T-cell (primary cell): ENCODE measurements at regions not wholly inside any gene's neighbourhood (a gene's known extent, or its start where the extent isn't known, plus 50 kb on each side); places are given as distances from the start of the nearest gene placed in this dataset.

ENCODE experiments used
- ATAC-seq, 4 experiments: fragments of 200-7000 bp in 3 of 4; fragments of 150-1000 bp in 1 of 4; cut with Tn5 transposase; replicated peaks in 1 of 4; 1 replicate in 3 of 4; 2 replicates in 1 of 4; pipeline ENCODE4 v1.10.0; 2021; ENCODE audit warnings: moderate library complexity in 3 of 4, mild to moderate bottlenecking in 2 of 4, moderate number of reproducible peaks in 1 of 4
- CTCF ChIA-PET, 2 donors: fragments of 300-600 bp; sonication (Branson Sonifier 250); formaldehyde crosslinking; loops; one replicate each; lab custom pipeline; 2022; ENCODE audit warnings: antibody characterized with exemption in 2 of 2; lab: Charles Lee
- POLR2A ChIA-PET, 2 donors: fragments of 300-600 bp; sonication (Branson Sonifier 250); formaldehyde crosslinking; loops; one replicate each; lab custom pipeline; 2022; ENCODE audit warnings: antibody characterized with exemption in 2 of 2; lab: Charles Lee
- DNase-seq, 35 experiments: peaks; one replicate each; pipeline versions ENCODE4 v3.0.0 to v3.0.0-alpha.2; 2013 to 2023
- H3K27ac ChIP-seq: one replicate; pipeline ENCODE4 v1.5.1; 2013; ENCODE audit warnings: low read length
- H3K27me3 ChIP-seq, 2 experiments: replicated peaks in 1 of 2; 1 replicate in 1 of 2; 2 replicates in 1 of 2; pipeline versions ENCODE4 v1.6.1 to v1.7.0; 2013; ENCODE audit warnings: low read length in 1 of 2, mixed read lengths in 1 of 2; ENCODE audit not compliant: control insufficient read depth in 2 of 2, insufficient read depth in 2 of 2; ENCODE audit errors: extremely low read depth in 1 of 2
- H3K36me3 ChIP-seq, 2 donors: 1 replicate in 1 of 2; 2 replicates in 1 of 2; pipeline versions ENCODE4 v1.6.1 to v1.7.0; 2013; ENCODE audit warnings: low read length in 1 of 2; ENCODE audit not compliant: control insufficient read depth in 2 of 2, insufficient read depth in 1 of 2; ENCODE audit errors: extremely low read depth in 1 of 2
- H3K4me1 ChIP-seq, 2 experiments: 1 replicate in 1 of 2; 2 replicates in 1 of 2; pipeline versions ENCODE4 v1.6.1 to v1.7.0; 2013; ENCODE audit warnings: low read length in 2 of 2, mixed read lengths in 1 of 2; ENCODE audit not compliant: insufficient read depth in 2 of 2, control insufficient read depth in 1 of 2; ENCODE audit errors: extremely low read depth in 1 of 2
- H3K4me3 ChIP-seq, 2 donors: 1 replicate in 1 of 2; 2 replicates in 1 of 2; pipeline versions ENCODE4 v1.5.1 to v1.7.0; 2013; ENCODE audit warnings: mild to moderate bottlenecking in 2 of 2, low read length in 1 of 2, moderate library complexity in 1 of 2; ENCODE audit not compliant: control insufficient read depth in 1 of 2; ENCODE audit errors: extremely low read depth in 1 of 2
- H3K9me3 ChIP-seq: 2 replicates; pipeline ENCODE4 v1.7.0; 2013
- H3K27ac Mint-ChIP-seq, 2 donors: one replicate each; pipeline ENCODE4 v1.8.0; 2020 to 2021; ENCODE audit warnings: mild to moderate bottlenecking in 2 of 2, mixed read lengths in 2 of 2
- H3K27me3 Mint-ChIP-seq, 2 donors: one replicate each; pipeline ENCODE4 v1.8.0; 2021 to 2022; ENCODE audit warnings: mixed read lengths in 2 of 2
- H3K36me3 Mint-ChIP-seq: one replicate; pipeline ENCODE4 v1.8.0; 2021; ENCODE audit warnings: mixed read lengths
- H3K4me1 Mint-ChIP-seq, 3 donors: one replicate each; pipeline ENCODE4 v1.8.0; 2020 to 2022; ENCODE audit warnings: mixed read lengths in 3 of 3, mild to moderate bottlenecking in 1 of 3
- H3K4me3 Mint-ChIP-seq, 3 donors: one replicate each; pipeline ENCODE4 v1.8.0; 2020 to 2022; ENCODE audit warnings: mild to moderate bottlenecking in 3 of 3, mixed read lengths in 3 of 3, moderate library complexity in 3 of 3
- H3K9me3 Mint-ChIP-seq, 3 donors: one replicate each; pipeline ENCODE4 v1.8.0; 2020 to 2022; ENCODE audit warnings: mixed read lengths in 3 of 3
- WGBS: methylation state at CpG from one replicate; pipeline ENCODE4 v1.1.5; 2013; ENCODE audit warnings: missing lambda C conversion rate; ENCODE audit not compliant: insufficient coverage; 5-methylcytosine and 5-hydroxymethylcytosine counted together

GRCh38 chr12:14280921-14281320 lies 84.6 kb upstream of the ATF7IP start:
- Mint-ChIP-seq H3K27ac (no peak overlapping the region), H3K4me3 (no peak overlapping the region), H3K9me3 (peaks cover 0 to 6% (median 4%) of the 10 kb centered on the region in 3 donors), H3K4me1 (peaks cover 0 to 9% (median 1%) of the 10 kb centered on the region in 3 donors), H3K27me3 (no peaks in the 10 kb centered on the region), H3K36me3 (no peaks in the 10 kb centered on the region)
- H3K36me3 ChIP-seq, result no peaks in the 10 kb centered on the region
- H3K4me3 ChIP-seq, result no peak overlapping the region
- 100% methylated on average over 3 of the region's 5 CpGs for WGBS
- ATAC-seq (no peak), DNase-seq (no peak)
- no peak overlapping the region for H3K27ac ChIP-seq
- H3K27me3 ChIP-seq, result no peaks in the 10 kb centered on the region
- H3K4me1 ChIP-seq, result no peaks in the 10 kb centered on the region
- H3K9me3 ChIP-seq, result no peaks in the 10 kb centered on the region
- POLR2A ChIA-PET, result no interaction called here
- CTCF ChIA-PET, result no interaction called here

DNA sequence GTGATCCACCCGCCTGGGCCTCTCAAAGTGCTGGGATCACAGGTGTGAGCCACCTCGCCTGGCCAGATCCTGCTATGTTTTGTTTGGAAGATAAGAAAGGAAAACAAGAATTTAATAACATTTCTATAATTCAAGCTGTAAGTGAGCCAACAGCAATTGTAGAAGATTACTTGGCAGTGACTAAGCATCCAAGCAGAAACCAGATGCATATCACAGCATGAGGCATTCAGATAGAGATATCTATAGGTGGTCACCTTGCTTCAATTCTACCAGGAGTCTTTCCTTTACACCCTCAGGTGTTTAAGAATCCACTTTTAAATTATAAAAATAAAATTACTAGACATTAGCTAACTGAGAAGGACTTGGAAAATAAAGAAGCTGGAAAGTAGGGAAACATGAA lies 83.9 kb upstream of the ATF7IP start:
- peaks cover 0 to 6% (median 4%) of the 10 kb centered on the region in 3 donors for H3K9me3 Mint-ChIP-seq
- H3K27me3 ChIP-seq, result no peaks in the 10 kb centered on the region
- no peak for DNase-seq
- H3K27ac Mint-ChIP-seq, result no peak overlapping the region
- no peak for ATAC-seq
- no CpG with 5 or more reads among the region's 2 CpGs for WGBS
- ChIA-PET POLR2A (no interaction called here), CTCF (interaction anchor here in 1 of 2 donors (0.6 kb wide), 1 partner anchor 348 kb away, joined by 3 read pairs; no protein-coding TSS in a partner anchor)
- H3K4me3 Mint-ChIP-seq, result no peak overlapping the region
- H3K27me3 Mint-ChIP-seq, result no peaks in the 10 kb centered on the region
- H3K4me1 Mint-ChIP-seq, result peaks cover 0 to 8% (median 0%) of the 10 kb centered on the region in 3 donors
- H3K27ac ChIP-seq, result no peak overlapping the region
- H3K9me3 ChIP-seq, result no peaks in the 10 kb centered on the region
- no peaks in the 10 kb centered on the region for H3K4me1 ChIP-seq
- H3K36me3 Mint-ChIP-seq, result no peaks in the 10 kb centered on the region
- no peaks in the 10 kb centered on the region for H3K36me3 ChIP-seq
- no peak overlapping the region for H3K4me3 ChIP-seq

GRCh38 chr12:14283489-14284144 lies 81.9 kb upstream of the ATF7IP start:
- H3K36me3 Mint-ChIP-seq, result no peaks in the 10 kb centered on the region
- ATAC-seq (no peak), DNase-seq (no peak)
- Histone ChIP-seq H3K36me3 (no peaks in the 10 kb centered on the region), H3K9me3 (no peaks in the 10 kb centered on the region), H3K27me3 (no peaks in the 10 kb centered on the region), H3K4me3 (no peak overlapping the region), H3K27ac (peak overlapping the region; percentile 6), H3K4me1 (no peaks in the 10 kb centered on the region)
- POLR2A ChIA-PET, result no interaction called here
- no peak overlapping the region for H3K4me3 Mint-ChIP-seq
- H3K27ac Mint-ChIP-seq, result peak overlapping the region in 1 of 2 donors; percentile 26
- no peaks in the 10 kb centered on the region for H3K27me3 Mint-ChIP-seq
- CTCF ChIA-PET, result no interaction called here
- peaks cover 0 to 8% (median 0%) of the 10 kb centered on the region in 3 donors for H3K4me1 Mint-ChIP-seq
- WGBS, result 100% methylated on average over 3 of the region's 6 CpGs
- peaks cover 0 to 6% (median 5%) of the 10 kb centered on the region in 3 donors for H3K9me3 Mint-ChIP-seq

DNA sequence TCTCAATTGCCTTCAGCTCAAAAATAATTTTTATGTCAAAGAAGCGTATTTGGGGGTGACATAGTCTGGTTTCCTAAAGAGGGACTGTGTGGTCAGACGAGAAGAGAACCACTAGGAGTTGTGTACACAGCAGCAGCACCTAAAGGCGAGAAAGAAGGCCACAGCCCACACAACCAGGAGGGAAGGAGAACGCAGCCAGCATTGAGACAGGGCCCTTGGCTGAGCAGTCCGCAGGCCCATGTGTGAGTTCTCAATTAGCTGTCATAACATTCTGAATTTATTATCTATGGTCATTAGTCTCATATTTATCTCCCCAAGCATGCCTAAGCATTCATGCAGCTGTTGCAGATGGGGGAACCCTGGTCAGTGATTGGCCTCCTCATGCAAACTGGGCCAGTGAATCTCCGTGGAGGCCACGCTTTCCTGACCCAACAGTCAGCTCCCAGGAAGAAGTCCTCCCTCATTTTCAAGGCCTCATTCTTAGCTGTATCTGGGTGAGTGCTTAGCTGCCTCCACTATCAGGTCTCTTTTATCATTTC lies 81.2 kb upstream of the ATF7IP start:
- Mint-ChIP-seq H3K27ac (no peak overlapping the region), H3K27me3 (no peaks in the 10 kb centered on the region), H3K9me3 (peaks cover 4 to 10% (median 9%) of the 10 kb centered on the region in 3 donors), H3K36me3 (no peaks in the 10 kb centered on the region), H3K4me1 (peaks cover 0 to 8% (median 0%) of the 10 kb centered on the region in 3 donors), H3K4me3 (no peak overlapping the region)
- ChIA-PET POLR2A (no interaction called here), CTCF (no interaction called here)
- no peaks in the 10 kb centered on the region for H3K27me3 ChIP-seq
- WGBS, result 83% methylated on average over 1 of the region's 7 CpGs
- ATAC-seq (no peak), DNase-seq (no peak)
- H3K4me1 ChIP-seq, result no peaks in the 10 kb centered on the region
- H3K27ac ChIP-seq, result peak overlapping the region; percentile 6
- H3K36me3 ChIP-seq, result no peaks in the 10 kb centered on the region
- H3K9me3 ChIP-seq, result no peaks in the 10 kb centered on the region
- H3K4me3 ChIP-seq, result no peak overlapping the region

- CTCF ChIA-PET, result interaction anchor here in 1 of 2 donors (0.6 kb wide), 1 partner anchor 273 kb away, joined by 3 read pairs; no protein-coding TSS in a partner anchor
- H3K4me1 Mint-ChIP-seq, result peaks cover 3 to 9% (median 7%) of the 10 kb centered on the region in 3 donors
- DNase-seq (no peak), ATAC-seq (no peak)
- no peak overlapping the region for H3K4me3 Mint-ChIP-seq
- no peaks in the 10 kb centered on the region for H3K36me3 Mint-ChIP-seq
- POLR2A ChIA-PET, result no interaction called here
- Histone ChIP-seq H3K27me3 (no peaks in the 10 kb centered on the region), H3K27ac (no peak overlapping the region), H3K36me3 (no peaks in the 10 kb centered on the region), H3K4me3 (no peak overlapping the region), H3K4me1 (no peaks in the 10 kb centered on the region), H3K9me3 (no peaks in the 10 kb centered on the region)
- no peaks in the 10 kb centered on the region for H3K27me3 Mint-ChIP-seq
- H3K9me3 Mint-ChIP-seq, result peaks cover 9 to 17% (median 16%) of the 10 kb centered on the region in 3 donors
- WGBS, result no CpG with 5 or more reads among the region's 1 CpG
- no peak overlapping the region for H3K27ac Mint-ChIP-seq
These were observed 75.9 kb upstream of the ATF7IP start for GRCh38 chr12:14289601-14290000.

DNA sequence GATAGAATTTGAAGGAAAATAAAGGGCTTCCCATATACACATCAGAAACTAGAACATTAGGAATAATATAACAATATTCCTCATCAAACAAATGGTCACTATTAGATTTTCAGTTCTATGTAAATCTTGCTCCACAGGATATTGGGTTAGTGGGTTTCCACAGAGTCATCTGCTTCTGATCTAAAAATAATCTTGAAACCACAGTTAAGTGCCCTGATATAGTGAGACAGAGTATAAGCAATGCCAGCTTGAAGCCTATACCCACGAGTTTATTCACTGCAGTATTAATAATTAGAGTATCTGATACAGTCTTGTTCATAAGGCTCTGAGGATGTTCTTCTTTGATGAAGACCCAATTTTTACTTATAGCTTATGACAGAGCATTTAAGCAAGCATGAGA lies 74.5 kb upstream of the ATF7IP start:
- no peak overlapping the region for H3K4me3 ChIP-seq
- ChIA-PET POLR2A (no interaction called here), CTCF (no interaction called here)
- no peaks in the 10 kb centered on the region for H3K36me3 Mint-ChIP-seq
- no peak overlapping the region for H3K27ac ChIP-seq
- H3K27ac Mint-ChIP-seq, result no peak overlapping the region
- no peak for ATAC-seq
- no peak for DNase-seq
- H3K4me3 Mint-ChIP-seq, result no peak overlapping the region
- no peaks in the 10 kb centered on the region for H3K4me1 ChIP-seq
- no peaks in the 10 kb centered on the region for H3K27me3 Mint-ChIP-seq
- peaks cover 12 to 21% (median 21%) of the 10 kb centered on the region in 3 donors for H3K9me3 Mint-ChIP-seq
- no peaks in the 10 kb centered on the region for H3K36me3 ChIP-seq
- no peaks in the 10 kb centered on the region for H3K9me3 ChIP-seq
- no peaks in the 10 kb centered on the region for H3K27me3 ChIP-seq
- H3K4me1 Mint-ChIP-seq, result peaks cover 3 to 9% (median 7%) of the 10 kb centered on the region in 3 donors
- no CpG with 5 or more reads among the region's 1 CpG for WGBS
